Liver (tissue), 8 donors: ENCODE measurements at regions not wholly inside any gene's neighbourhood (a gene's known extent, or its start where the extent isn't known, plus 50 kb on each side); places are given as distances from the start of the nearest gene placed in this dataset.

Source experiments
- DNase-seq: peaks from one replicate; pipeline ENCODE4 v3.0.0-alpha.2; 2017; ENCODE audit warnings: low spot score
- H3K27ac ChIP-seq, 2 donors: one replicate each; pipeline ENCODE4 v1.7.0; 2013; ENCODE audit warnings: inconsistent platforms in 2 of 2, low read length in 2 of 2, control low read depth in 1 of 2, low read depth in 1 of 2, mild to moderate bottlenecking in 1 of 2
- H3K27me3 ChIP-seq, 4 donors: one replicate each; pipeline versions ENCODE4 v1.6.1 to v1.7.0; 2013; ENCODE audit warnings: low read length in 3 of 4, inconsistent platforms in 1 of 4, mild to moderate bottlenecking in 1 of 4, moderate library complexity in 1 of 4; ENCODE audit not compliant: control insufficient read depth in 4 of 4, insufficient read depth in 4 of 4
- H3K36me3 ChIP-seq, 4 donors: one replicate each; pipeline versions ENCODE4 v1.6.1 to v1.7.0; 2013; ENCODE audit warnings: low read length in 3 of 4, mild to moderate bottlenecking in 3 of 4, low read depth in 1 of 4, moderate library complexity in 1 of 4; ENCODE audit not compliant: control insufficient read depth in 4 of 4, insufficient read depth in 3 of 4
- H3K4me1 ChIP-seq, 4 donors: one replicate each; pipeline versions ENCODE4 v1.6.1 to v1.7.0; 2013; ENCODE audit warnings: low read length in 3 of 4, mild to moderate bottlenecking in 3 of 4, moderate library complexity in 1 of 4; ENCODE audit not compliant: control insufficient read depth in 4 of 4, insufficient read depth in 4 of 4
- H3K4me3 ChIP-seq, 3 donors: one replicate each; pipeline versions ENCODE4 v1.6.1 to v1.7.0; 2013; ENCODE audit warnings: low read length in 3 of 3, control low read depth in 1 of 3, low read depth in 1 of 3, mild to moderate bottlenecking in 1 of 3
- H3K9ac ChIP-seq, 2 donors: one replicate each; pipeline ENCODE4 v1.7.0; 2013; ENCODE audit warnings: low read length in 2 of 2, mild to moderate bottlenecking in 2 of 2, moderate library complexity in 2 of 2, control low read depth in 1 of 2, low read depth in 1 of 2
- H3K9me3 ChIP-seq, 4 donors: one replicate each; pipeline versions ENCODE4 v1.6.1 to v1.7.0; 2013; ENCODE audit warnings: low read length in 3 of 4; ENCODE audit not compliant: control insufficient read depth in 4 of 4
- ATF3 ChIP-seq: IDR thresholded peaks from 2 replicates; pipeline ENCODE4 v1.6.1; 2016; ENCODE audit warnings: antibody characterized with exemption
- CTCF ChIP-seq: fragments of 150-350 bp; IDR thresholded peaks from 2 replicates; pipeline ENCODE4 v1.5.1; 2017; ENCODE audit warnings: improper control_type of control experiment, low read depth, low read length; ENCODE audit not compliant: missing input control
- EGR1 ChIP-seq, 2 donors: IDR thresholded peaks; 2 replicates each; pipeline ENCODE4 v1.6.1; 2016 to 2018; ENCODE audit warnings: antibody characterized with exemption in 2 of 2, low read depth in 2 of 2
- FOXA1 ChIP-seq: IDR thresholded peaks from 2 replicates; pipeline ENCODE4 v1.6.1; 2016; ENCODE audit warnings: antibody characterized with exemption
- GABPA ChIP-seq, 2 donors: IDR thresholded peaks in 1 of 2; conservative IDR thresholded peaks in 1 of 2; 2 replicates each; pipeline ENCODE4 v1.6.1; 2016; ENCODE audit warnings: antibody characterized with exemption in 2 of 2, mild to moderate bottlenecking in 1 of 2, moderate library complexity in 1 of 2
- HNF4A ChIP-seq, 2 donors: conservative IDR thresholded peaks; 2 replicates each; pipeline ENCODE4 v1.6.1; 2016; ENCODE audit warnings: antibody characterized with exemption in 2 of 2, mild to moderate bottlenecking in 2 of 2
- HNF4G ChIP-seq: IDR thresholded peaks from 2 replicates; pipeline ENCODE4 v1.6.1; 2016; ENCODE audit warnings: antibody characterized with exemption
- JUND ChIP-seq, 2 donors: IDR thresholded peaks; 2 replicates each; pipeline ENCODE4 v1.6.1; 2016; ENCODE audit warnings: antibody characterized with exemption in 2 of 2
- MAX ChIP-seq: IDR thresholded peaks from 2 replicates; pipeline ENCODE4 v1.6.1; 2016; ENCODE audit warnings: antibody characterized with exemption
- NR2F2 ChIP-seq: IDR thresholded peaks from 2 replicates; pipeline ENCODE4 v1.6.1; 2016; ENCODE audit warnings: antibody characterized with exemption
- RAD21 ChIP-seq, 2 donors: IDR thresholded peaks; 2 replicates each; pipeline ENCODE4 v1.6.1; 2016; ENCODE audit warnings: antibody characterized with exemption in 2 of 2, mild to moderate bottlenecking in 2 of 2
- RXRA ChIP-seq, 2 donors: IDR thresholded peaks; 2 replicates each; pipeline ENCODE4 v1.6.1; 2017 to 2018; ENCODE audit warnings: antibody characterized with exemption in 2 of 2, mild to moderate bottlenecking in 1 of 2
- SP1 ChIP-seq: IDR thresholded peaks from 2 replicates; pipeline ENCODE4 v1.6.1; 2018; ENCODE audit warnings: antibody characterized with exemption, mild to moderate bottlenecking
- TAF1 ChIP-seq: conservative IDR thresholded peaks from 2 replicates; pipeline ENCODE4 v1.6.1; 2016; ENCODE audit warnings: antibody characterized with exemption, mild to moderate bottlenecking
- ZBTB33 ChIP-seq: IDR thresholded peaks from 2 replicates; pipeline ENCODE4 v1.6.1; 2016; ENCODE audit warnings: antibody characterized with exemption
- WGBS: extraction: QIAGEN DNeasy Blood & Tissue Kit; methylation state at CpG from one replicate; pipeline ENCODE4 v1.1.7; 2013; 5-methylcytosine and 5-hydroxymethylcytosine counted together
- donor health status: healthy.
- donor health status: healthy.
- donor health status: healthy.
- donor health status: healthy.
- donor health status: healthy.

- DNase-seq, result no peak
Observed at GRCh38 chr3:180123928-180124327, 87.2 kb upstream of the PEX5L start.

GRCh38 chr3:180131169-180131568, 94.4 kb upstream of the PEX5L start:
- TF ChIP-seq FOXA1 (no peak), NR2F2 (no peak), GABPA (IDR thresholded peaks at IDR 0.05 in 1 of 2, conservative IDR thresholded peaks at IDR 0.05 in 1 of 2) (no peak), CTCF (no peak), ATF3 (no peak), HNF4G (no peak), RXRA (IDR thresholded peaks at IDR 0.05) (no peak), ZBTB33 (no peak), SP1 (no peak), TAF1 (no peak), JUND (IDR thresholded peaks at IDR 0.05) (no peak)
- no peak for DNase-seq
- 94% methylated on average over 3 of the region's 3 CpGs for WGBS
- H3K4me1 ChIP-seq, result no peaks in the 10 kb centered on the region
- no peak overlapping the region for H3K4me3 ChIP-seq
- no peak overlapping the region for H3K9ac ChIP-seq
- H3K27ac ChIP-seq, result no peak overlapping the region
- H3K27me3 ChIP-seq, result peaks cover 0 to 4% (median 0%) of the 10 kb centered on the region in 4 donors
- H3K36me3 ChIP-seq, result no peaks in the 10 kb centered on the region
- H3K9me3 ChIP-seq, result no peaks in the 10 kb centered on the region

More at GRCh38 chr3:180123928-180124327, 87.2 kb upstream of the PEX5L start:
- no peaks in the 10 kb centered on the region for H3K4me1 ChIP-seq
- TF ChIP-seq EGR1 (IDR thresholded peaks at IDR 0.05; ENCODE audit: low read depth in 2 of 2) (no peak), JUND (IDR thresholded peaks at IDR 0.05) (no peak), CTCF (no peak), RXRA (IDR thresholded peaks at IDR 0.05) (no peak), HNF4G (no peak), ZBTB33 (no peak), MAX (no peak), RAD21 (IDR thresholded peaks at IDR 0.05) (no peak), NR2F2 (no peak), SP1 (no peak), FOXA1 (no peak), GABPA (IDR thresholded peaks at IDR 0.05 in 1 of 2, conservative IDR thresholded peaks at IDR 0.05 in 1 of 2) (no peak), TAF1 (no peak), HNF4A (conservative IDR thresholded peaks at IDR 0.05) (no peak)
- H3K9ac ChIP-seq, result no peak overlapping the region
- no peaks in the 10 kb centered on the region for H3K36me3 ChIP-seq
- H3K4me3 ChIP-seq, result no peak overlapping the region
- peaks cover 0 to 7% (median 2%) of the 10 kb centered on the region in 4 donors for H3K9me3 ChIP-seq
- peaks cover 0 to 4% (median 0%) of the 10 kb centered on the region in 4 donors for H3K27me3 ChIP-seq
- H3K27ac ChIP-seq, result no peak overlapping the region
